ENCODE measurements at regions not wholly inside any gene's neighbourhood (a gene's known extent, or its start where the extent isn't known, plus 50 kb on each side); places are given as distances from the start of the nearest gene placed in this dataset.

DNA sequence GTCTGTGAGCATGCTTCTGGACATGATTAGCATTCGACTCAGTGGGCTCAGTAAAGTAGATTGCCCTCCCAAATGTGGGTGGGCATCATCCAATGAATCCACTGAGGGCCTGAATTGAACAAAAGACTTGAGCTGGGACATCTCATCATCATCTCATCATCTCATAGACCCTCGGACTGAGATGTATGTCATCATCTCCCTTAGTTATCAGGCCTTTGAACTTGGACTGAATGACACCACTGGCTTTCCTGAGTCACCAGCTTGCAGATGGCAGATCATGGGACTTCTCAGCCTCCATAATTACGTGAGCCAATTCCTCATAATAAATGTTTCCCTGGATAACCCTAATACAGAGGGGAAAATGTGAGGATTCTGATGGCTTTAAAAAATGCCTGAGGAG lies 128.3 kb upstream of the LSM8 start:
- Histone ChIP-seq H3K4me3 (ENCODE audit: low read depth in 1 of 3, low read length in 3 of 3) (no peak overlapping the region), H3K36me3 (ENCODE audit: control insufficient read depth in 4 of 4, insufficient read depth in 3 of 4, low read depth in 1 of 4, low read length in 3 of 4) (no peaks in the 10 kb centered on the region), H3K4me1 (ENCODE audit: control insufficient read depth in 4 of 4, insufficient read depth in 4 of 4, low read length in 3 of 4) (no peaks in the 10 kb centered on the region), H3K9me3 (ENCODE audit: control insufficient read depth in 4 of 4, low read length in 3 of 4) (no peaks in the 10 kb centered on the region), H3K9ac (ENCODE audit: low read depth in 1 of 2, low read length in 2 of 2) (no peak overlapping the region), H3K27me3 (ENCODE audit: control insufficient read depth in 4 of 4, insufficient read depth in 4 of 4, low read length in 3 of 4) (no peaks in the 10 kb centered on the region), H3K27ac (ENCODE audit: low read depth in 1 of 2, low read length in 2 of 2) (no peak overlapping the region)
- TF ChIP-seq JUND (IDR thresholded peaks at IDR 0.05) = no peak
- TF ChIP-seq, protein P1, sequence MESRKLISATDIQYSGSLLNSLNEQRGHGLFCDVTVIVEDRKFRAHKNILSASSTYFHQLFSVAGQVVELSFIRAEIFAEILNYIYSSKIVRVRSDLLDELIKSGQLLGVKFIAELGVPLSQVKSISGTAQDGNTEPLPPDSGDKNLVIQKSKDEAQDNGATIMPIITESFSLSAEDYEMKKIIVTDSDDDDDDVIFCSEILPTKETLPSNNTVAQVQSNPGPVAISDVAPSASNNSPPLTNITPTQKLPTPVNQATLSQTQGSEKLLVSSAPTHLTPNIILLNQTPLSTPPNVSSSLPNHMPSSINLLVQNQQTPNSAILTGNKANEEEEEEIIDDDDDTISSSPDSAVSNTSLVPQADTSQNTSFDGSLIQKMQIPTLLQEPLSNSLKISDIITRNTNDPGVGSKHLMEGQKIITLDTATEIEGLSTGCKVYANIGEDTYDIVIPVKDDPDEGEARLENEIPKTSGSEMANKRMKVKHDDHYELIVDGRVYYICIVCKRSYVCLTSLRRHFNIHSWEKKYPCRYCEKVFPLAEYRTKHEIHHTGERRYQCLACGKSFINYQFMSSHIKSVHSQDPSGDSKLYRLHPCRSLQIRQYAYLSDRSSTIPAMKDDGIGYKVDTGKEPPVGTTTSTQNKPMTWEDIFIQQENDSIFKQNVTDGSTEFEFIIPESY (IDR thresholded peaks at IDR 0.05) = no peak
- TF ChIP-seq, protein P2, sequence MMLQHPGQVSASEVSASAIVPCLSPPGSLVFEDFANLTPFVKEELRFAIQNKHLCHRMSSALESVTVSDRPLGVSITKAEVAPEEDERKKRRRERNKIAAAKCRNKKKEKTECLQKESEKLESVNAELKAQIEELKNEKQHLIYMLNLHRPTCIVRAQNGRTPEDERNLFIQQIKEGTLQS (IDR thresholded peaks at IDR 0.05) = no peak
- TF ChIP-seq FOXA2 (IDR thresholded peaks at IDR 0.05) = no peak
- no peak for TF ChIP-seq SP1 (IDR thresholded peaks at IDR 0.05)
- TF ChIP-seq FOXA1 (IDR thresholded peaks at IDR 0.05) = no peak
- TF ChIP-seq HNF4A (conservative IDR thresholded peaks at IDR 0.05) = no peak
- 92% methylated on average over 3 of the region's 3 CpGs for WGBS
- no peak for DNase-seq (ENCODE audit: low spot score)

DNA sequence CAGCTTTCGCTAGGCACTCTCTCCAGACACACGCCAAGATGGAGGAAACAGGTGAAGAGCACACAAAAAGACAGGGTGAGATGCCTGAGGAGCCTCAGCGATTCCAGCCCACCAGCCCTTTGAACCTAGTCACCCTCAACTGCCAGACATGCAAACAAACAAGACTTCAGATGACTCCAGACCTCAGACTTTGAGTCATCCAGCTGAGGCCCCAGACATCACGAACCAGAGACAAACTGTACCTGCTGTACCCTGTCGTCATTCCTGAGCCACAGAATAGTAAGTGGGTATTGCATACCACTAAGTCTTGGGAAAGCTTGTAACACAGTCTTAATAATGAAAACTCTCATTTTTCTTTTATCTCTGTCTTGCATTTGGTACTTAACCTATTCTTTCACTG lies 126.6 kb upstream of the LSM8 start:
- Histone ChIP-seq H3K4me3 (ENCODE audit: low read depth in 1 of 3, low read length in 3 of 3) (no peak overlapping the region), H3K4me1 (ENCODE audit: control insufficient read depth in 4 of 4, insufficient read depth in 4 of 4, low read length in 3 of 4) (no peaks in the 10 kb centered on the region), H3K9ac (ENCODE audit: low read depth in 1 of 2, low read length in 2 of 2) (no peak overlapping the region), H3K36me3 (ENCODE audit: control insufficient read depth in 4 of 4, insufficient read depth in 3 of 4, low read depth in 1 of 4, low read length in 3 of 4) (no peaks in the 10 kb centered on the region), H3K9me3 (ENCODE audit: control insufficient read depth in 4 of 4, low read length in 3 of 4) (no peaks in the 10 kb centered on the region), H3K27me3 (ENCODE audit: control insufficient read depth in 4 of 4, insufficient read depth in 4 of 4, low read length in 3 of 4) (no peaks in the 10 kb centered on the region), H3K27ac (ENCODE audit: low read depth in 1 of 2, low read length in 2 of 2) (no peak overlapping the region)
- no peak for TF ChIP-seq HNF4A (conservative IDR thresholded peaks at IDR 0.05)
- no peak for TF ChIP-seq YY1 (IDR thresholded peaks at IDR 0.05)
- TF ChIP-seq, protein P2 (IDR thresholded peaks at IDR 0.05) = no peak
- TF ChIP-seq, protein P3, sequence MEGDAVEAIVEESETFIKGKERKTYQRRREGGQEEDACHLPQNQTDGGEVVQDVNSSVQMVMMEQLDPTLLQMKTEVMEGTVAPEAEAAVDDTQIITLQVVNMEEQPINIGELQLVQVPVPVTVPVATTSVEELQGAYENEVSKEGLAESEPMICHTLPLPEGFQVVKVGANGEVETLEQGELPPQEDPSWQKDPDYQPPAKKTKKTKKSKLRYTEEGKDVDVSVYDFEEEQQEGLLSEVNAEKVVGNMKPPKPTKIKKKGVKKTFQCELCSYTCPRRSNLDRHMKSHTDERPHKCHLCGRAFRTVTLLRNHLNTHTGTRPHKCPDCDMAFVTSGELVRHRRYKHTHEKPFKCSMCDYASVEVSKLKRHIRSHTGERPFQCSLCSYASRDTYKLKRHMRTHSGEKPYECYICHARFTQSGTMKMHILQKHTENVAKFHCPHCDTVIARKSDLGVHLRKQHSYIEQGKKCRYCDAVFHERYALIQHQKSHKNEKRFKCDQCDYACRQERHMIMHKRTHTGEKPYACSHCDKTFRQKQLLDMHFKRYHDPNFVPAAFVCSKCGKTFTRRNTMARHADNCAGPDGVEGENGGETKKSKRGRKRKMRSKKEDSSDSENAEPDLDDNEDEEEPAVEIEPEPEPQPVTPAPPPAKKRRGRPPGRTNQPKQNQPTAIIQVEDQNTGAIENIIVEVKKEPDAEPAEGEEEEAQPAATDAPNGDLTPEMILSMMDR (IDR thresholded peaks at IDR 0.05; ENCODE audit: low read depth, low read length, missing input control) = no peak
- no peak for TF ChIP-seq HNF4G (IDR thresholded peaks at IDR 0.05)
- TF ChIP-seq, protein P4, sequence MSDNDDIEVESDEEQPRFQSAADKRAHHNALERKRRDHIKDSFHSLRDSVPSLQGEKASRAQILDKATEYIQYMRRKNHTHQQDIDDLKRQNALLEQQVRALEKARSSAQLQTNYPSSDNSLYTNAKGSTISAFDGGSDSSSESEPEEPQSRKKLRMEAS (IDR thresholded peaks at IDR 0.05) = no peak
- TF ChIP-seq, protein P5, sequence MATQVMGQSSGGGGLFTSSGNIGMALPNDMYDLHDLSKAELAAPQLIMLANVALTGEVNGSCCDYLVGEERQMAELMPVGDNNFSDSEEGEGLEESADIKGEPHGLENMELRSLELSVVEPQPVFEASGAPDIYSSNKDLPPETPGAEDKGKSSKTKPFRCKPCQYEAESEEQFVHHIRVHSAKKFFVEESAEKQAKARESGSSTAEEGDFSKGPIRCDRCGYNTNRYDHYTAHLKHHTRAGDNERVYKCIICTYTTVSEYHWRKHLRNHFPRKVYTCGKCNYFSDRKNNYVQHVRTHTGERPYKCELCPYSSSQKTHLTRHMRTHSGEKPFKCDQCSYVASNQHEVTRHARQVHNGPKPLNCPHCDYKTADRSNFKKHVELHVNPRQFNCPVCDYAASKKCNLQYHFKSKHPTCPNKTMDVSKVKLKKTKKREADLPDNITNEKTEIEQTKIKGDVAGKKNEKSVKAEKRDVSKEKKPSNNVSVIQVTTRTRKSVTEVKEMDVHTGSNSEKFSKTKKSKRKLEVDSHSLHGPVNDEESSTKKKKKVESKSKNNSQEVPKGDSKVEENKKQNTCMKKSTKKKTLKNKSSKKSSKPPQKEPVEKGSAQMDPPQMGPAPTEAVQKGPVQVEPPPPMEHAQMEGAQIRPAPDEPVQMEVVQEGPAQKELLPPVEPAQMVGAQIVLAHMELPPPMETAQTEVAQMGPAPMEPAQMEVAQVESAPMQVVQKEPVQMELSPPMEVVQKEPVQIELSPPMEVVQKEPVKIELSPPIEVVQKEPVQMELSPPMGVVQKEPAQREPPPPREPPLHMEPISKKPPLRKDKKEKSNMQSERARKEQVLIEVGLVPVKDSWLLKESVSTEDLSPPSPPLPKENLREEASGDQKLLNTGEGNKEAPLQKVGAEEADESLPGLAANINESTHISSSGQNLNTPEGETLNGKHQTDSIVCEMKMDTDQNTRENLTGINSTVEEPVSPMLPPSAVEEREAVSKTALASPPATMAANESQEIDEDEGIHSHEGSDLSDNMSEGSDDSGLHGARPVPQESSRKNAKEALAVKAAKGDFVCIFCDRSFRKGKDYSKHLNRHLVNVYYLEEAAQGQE (IDR thresholded peaks at IDR 0.05) = no peak
- no peak for TF ChIP-seq EGR1 (IDR thresholded peaks at IDR 0.05; ENCODE audit: low read depth in 2 of 2)
- TF ChIP-seq, protein P1 (IDR thresholded peaks at IDR 0.05) = no peak
- no peak for TF ChIP-seq TAF1 (conservative IDR thresholded peaks at IDR 0.05)
- WGBS = 85% methylated on average over 5 of the region's 5 CpGs
- DNase-seq (ENCODE audit: low spot score) = no peak

Data from liver (tissue), 8 donors.